HCEC 1CT (cell line): ENCODE measurements at regions not wholly inside any gene's neighbourhood (a gene's known extent, or its start where the extent isn't known, plus 50 kb on each side); places are given as distances from the start of the nearest gene placed in this dataset.
"Not testable (repeated sequence)": the region's sequence is repeated elsewhere in the genome, so short reads cannot be mapped to it uniquely, and the experiment has no call there.

Source experiments
- DNase-seq: peaks from one replicate; pipeline ENCODE4 v3.0.0-alpha.2; 2017

DNA sequence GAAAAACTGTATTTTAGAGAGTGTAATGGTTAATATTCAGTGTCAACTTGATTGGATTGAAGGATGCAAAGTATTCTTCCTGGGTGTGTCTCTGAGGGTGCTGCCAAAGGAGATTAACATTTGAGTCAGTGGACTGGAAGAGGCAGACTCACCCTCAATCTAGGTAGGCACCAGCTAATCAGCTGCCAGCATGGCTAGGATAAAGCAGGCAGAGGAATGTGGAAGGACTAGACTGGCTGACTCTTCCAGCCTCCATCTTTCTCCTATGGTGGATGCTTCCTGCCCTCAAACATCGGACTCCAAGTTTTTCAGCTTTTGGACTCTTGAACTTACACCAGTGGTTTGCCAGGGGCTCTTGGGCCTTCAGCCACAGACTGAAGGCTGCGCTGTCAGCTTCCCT is 740.3 kb downstream of the RNF144A start:
- not testable (repeated sequence) for DNase-seq

DNA sequence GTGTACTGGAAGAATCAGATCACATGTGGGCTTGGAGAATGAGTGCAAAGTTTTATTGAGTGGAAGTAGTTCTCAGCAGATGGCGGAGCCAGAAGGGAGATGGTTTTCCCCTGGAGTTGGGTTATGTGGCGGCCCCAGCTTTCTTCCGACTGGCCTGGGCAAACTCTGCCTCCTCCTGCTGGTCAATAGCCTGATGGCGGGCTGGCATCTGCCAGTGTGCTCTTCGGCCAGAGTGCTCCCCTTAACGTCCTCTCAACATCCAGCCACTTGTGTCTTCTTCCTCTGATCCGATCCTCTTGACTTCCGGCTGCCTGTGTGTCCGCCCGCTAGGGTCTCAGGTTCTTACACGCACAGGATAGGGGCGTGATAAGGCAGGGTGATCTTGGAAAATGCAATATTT is 741.3 kb downstream of the RNF144A start:
- no peak for DNase-seq

DNA sequence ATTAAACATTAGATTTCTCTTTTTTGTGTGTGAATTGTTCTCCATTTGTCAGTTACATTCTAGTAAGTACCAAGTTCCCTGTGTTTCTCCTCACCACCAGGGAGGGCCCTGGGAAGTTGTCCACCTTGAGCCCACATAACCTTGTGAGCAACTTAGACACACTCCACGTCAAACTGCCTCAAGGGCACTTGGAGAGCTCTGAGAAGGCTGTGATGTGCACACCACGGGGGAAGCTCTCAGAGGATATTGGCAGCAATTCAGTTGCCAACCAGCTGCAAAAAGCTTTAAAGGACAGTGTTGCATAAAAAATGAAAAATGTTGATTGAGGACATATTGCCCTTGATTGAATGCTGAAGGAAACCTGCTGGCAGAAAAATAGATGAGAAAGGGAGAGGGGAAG is 743.6 kb downstream of the RNF144A start:
- no peak for DNase-seq

DNA sequence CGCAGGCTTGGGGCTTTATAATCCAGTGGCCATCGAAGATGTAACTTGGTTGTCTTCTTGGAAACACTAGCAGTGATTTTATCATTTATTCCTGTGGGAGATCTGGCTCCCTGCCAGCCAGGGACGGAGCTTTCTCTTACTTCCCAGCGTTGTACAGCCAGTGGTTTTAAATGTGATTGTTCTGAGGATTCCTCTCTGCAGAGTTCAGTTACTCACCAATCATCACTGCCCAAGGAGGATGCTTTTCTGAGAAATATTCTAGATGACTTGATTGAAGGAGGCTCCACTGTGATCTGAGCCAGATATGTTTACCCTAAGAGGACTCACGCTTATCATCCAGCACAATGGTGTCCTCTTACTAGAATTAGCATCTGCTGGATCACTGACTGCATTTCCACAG is 744.3 kb downstream of the RNF144A start:
- no peak for DNase-seq

DNA sequence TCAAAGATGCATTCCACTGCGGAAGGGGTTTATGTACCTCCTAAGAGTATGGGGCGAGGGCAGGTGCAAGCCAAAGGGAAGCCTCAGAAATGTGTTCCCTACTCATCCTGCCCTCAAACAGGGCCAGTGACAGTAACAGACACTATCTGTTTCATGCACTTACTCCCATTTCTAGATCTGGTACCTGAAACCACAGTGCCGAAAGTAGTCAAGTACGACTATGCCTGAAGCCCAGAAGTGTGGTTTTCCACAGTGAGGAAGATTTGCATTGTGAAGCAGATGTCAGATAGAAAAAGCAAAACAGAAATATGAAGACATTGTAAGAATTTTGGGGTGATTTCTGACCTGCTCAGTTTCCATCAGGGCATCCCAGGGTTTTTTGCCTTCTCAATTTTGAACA is 748.7 kb downstream of the RNF144A start:
- DNase-seq = no peak

DNA sequence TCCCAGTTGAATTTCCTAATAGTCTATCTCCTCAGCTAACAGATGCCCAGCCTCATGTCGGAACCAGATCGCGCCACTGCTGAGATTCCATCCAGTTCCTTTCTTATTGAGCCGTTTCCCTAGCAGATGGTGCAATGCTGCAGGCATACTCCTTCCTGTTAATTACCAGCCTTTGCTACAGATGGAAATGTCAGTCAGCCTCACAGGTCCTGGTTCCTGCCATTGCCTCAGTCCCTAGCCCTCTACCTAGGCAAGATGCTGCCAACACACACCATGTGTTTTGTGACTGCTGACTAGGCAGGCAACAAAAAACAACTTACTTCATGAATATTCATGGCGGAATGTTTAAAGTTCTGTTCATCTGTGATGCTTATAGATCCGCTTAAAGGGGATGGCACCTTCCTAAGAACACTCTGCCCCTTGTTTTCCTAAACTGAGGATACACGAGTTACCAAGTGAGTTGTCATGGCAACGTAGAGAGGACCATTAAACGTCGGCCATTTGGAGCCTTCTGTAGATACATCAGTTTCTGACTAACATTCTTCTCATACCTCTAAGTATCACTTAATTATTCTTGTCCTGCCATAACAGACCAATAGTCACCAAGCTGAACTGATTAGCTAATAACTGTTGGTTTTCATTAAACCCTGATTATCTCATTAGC is 749.5 kb downstream of the RNF144A start:
- no peak for DNase-seq

DNA sequence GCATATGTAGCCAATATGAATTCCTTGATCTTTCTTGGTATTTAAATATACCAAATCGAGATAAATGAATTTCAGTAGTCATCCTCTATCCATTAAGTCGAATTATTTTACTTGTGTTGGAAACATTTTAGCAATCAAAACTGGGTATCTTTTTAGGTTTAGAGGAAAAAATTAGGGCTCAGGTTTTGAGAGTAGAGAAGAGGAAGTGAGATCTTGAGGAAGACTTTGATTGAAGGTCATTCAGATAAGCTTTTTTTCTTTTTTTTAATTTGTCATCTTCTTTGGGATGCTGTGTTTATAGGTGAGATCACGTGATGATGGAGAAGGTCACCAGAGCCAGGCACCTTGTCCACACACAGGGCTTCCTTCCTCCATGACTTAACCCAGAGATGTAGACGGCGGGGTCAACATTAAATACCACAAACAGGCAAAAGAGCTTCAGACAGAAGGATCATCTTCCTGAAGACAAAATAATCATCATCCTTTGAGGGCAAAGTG is 750.1 kb downstream of the RNF144A start:
- no peak for DNase-seq

DNA sequence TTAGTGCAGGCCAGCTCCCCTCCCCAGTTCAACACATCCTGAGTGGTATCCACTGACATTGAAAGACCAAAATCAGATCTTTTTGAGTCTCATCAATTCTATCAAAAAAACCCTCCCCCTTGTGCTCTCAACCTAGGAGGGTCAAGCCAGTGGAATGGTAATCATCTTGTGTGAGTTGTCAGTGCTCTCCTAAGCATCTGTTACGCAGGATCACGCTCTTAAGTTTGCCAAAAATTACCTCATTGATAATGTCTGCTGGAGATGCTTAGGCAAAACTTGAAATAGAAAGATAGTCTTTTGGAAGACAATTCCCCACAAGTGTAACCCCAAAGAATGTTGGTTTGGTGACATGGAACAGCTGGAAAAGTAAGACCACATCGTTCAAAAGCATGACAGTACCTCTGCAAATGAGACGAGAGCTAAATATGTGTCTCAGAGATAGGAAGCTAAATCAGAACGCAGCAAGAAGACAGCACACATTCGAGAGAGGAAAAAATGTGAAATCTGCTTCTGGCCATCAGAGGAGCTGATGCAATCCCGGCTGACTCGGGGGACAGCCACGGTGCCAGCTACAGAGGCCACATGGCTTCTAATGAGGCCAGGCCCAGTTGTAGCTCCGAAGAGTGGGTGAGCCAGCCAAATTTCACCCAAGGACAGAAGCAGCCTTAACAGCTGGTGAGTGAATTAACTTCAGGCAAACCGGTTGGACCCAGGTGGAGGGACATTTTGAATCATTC is 753.9 kb downstream of the RNF144A start:
- DNase-seq = no peak

DNA sequence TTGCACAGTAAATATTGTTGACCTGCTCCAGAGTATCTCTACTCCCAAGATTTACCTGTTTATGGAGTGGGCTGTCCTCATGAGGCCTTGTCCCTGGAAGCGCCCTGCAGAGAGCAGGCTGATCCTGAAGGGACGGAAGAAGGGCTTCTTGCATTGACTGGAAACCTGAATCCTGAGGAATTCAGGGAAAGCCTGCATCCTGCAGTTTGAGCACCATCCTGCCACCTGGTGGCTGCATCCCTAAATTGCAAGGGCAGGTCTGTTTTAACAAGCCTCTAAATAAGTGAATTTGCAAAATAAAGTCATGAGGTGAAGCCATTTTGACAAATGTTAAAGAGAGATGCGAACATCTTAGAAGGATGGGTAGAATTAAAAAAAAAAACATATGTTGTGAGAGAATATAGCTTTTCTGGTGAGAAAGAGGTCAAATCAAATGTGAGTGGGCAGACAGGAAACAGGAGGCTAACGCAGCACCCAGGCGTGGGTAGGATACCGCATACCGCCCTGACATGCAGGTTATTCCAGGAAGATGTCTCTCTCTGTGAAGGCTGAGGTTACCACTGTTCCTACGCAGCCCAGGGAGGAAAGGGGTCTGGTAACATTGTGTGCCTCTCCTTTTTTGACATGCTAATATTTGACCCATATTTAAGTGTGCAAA is 754.9 kb downstream of the RNF144A start:
- no peak for DNase-seq

DNA sequence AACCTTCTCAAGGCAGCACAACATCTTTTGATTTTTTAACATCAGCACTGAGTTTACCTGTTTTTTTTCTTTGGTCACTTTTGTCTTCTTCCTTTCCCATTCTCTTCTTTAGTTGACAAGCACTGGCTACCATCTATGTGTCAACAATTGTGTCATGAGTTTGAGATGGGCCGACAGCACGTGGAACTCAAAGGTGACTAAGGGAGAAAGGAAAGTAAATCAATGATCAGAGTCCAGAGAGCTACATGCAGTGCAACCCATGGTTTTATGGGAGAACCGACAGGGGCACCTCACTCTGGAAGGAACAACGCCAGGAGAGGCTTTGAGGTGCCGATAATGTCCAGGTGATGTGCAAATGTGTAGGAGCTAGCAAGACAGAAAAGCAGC is 755.5 kb downstream of the RNF144A start:
- DNase-seq = no peak

DNA sequence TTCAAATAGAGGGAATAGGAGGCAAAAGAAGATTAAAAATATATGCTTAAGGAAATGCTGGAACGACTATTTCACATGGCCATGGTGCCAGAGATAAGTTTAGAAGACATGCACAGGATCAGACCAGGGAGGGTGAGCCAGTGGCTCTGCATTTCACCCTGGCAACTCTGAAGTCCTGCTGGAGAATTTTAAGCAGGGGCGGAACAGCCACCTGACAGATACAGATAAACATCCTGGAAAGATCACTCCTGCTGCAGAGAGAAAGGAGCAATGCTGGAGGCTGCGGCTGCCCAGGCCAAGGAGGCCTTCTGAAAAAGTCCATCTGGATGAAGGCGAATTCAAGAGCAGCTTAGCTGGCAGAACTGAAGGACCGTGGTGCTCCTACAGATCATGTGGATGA is 755.9 kb downstream of the RNF144A start:
- DNase-seq = no peak

DNA sequence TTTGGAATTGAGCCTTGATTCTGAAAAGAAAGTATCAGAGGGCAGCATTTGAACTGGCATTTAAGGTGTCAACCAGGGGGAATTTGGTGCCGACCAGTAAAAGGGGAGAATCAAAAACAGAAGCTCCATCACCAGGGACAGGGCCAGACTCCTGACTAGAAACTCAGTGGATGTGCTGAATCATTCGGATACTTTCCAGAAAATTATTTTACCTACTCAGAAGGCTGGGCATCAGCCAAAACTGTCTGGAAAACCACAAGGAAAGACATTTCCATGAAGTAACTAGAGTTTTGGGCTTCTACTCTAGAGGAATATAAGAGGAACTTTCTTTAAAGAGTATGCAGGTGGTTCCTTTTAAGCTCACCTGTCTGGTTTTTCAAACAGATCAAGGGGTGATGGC is 756.6 kb downstream of the RNF144A start:
- DNase-seq = no peak

DNA sequence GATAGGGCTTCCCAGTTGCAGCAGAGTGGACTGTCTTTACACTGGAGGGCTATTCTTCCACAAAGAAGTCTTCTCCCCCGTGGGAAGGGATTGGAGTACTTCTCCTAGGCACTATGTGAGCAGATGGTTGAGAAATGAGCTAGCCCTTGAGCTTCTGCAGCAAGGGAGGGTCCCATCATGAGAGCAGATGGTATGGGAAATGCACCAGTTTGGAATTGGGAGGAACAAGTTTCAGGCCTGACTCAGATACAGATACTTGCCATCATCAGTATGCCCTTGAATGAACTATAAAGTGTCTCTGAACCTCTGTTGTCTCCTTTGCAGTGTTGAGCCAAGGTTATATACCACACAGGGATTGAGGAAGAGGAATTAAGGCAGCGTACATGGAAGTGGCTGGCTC is 757.4 kb downstream of the RNF144A start:
- no peak for DNase-seq

DNA sequence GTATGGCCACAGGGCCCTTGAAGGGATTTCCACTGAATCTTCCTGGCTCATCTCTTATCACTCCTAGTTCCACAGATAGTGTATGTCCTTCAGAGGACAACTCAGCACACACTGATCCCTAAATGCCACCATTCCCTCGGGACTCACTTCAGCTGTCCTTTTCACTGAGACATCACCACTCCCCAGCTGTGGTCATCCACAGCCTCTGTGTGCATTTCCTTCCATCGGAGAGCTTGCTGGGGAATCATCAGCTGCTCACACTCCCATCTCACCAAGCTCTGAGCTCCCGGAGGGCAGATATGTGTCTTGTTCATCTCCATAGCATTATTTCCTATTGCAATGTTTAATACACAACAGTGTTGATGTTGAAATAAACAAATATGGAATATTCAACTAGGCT is 759.5 kb downstream of the RNF144A start:
- DNase-seq = no peak

DNA sequence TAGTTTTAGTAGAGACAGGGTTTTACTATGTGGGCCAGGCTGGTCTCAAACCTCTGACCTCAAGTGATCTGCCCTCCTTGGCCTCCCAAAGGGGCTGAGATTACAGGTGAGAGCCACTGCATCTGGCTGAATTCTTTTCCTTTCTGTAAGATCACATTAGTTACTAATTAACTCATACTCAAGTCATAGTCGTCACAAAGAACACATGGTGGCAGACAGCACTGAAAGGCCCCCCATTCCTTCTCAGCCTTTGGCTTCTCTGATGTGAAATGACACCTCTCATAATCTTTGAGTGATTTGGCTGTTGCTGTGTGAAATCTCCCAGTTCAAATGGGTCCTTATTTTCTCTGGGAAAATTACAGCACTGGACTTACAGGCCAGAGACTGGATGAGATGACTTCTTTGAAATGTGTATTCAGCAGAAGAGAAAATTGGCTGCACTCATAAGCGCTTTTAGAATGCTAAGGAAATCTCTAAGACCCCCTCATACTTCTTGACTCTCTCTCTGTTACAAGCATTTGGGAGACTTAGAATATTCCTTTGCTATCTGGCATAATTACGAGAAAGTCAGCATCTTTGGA is 764.8 kb downstream of the RNF144A start:
- DNase-seq = no peak

DNA sequence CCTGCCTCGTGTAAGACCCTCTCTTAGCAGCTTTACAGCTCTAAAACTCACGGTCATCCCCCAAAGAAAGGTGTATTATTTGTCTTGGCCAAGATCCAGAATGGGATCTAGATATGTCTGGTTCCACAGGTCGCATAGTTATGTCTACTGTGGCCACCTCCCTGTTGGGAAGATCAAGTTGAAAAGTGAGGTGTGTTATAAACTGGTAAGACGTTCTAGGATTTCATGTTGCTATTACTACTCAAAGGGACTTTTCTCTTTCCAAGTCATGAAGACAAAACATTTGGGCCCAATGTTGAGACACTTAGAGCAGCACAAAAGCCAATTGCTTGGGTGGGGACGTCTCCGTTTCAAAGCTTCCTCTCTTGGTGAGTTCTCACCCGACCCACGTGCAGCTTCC is 766.0 kb downstream of the RNF144A start:
- DNase-seq = no peak

DNA sequence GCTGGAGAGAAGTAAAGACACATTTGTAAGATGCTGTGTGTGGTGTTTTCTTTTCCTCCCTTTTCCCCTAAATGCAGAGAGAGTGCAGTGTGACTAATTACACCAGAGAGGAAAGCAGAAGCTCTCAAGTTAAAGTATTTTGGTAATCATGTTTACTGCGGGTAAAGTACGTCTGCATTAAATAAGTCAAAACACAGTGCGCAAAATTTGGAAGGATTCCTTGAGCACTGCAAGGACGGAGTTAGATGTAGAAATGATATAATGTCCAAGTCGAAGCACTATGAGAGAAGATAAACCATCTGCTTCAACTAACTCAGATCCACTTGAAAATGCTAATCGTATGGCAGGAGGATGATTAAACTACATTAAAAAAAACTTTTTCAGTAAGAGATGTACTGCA is 766.5 kb downstream of the RNF144A start:
- no peak for DNase-seq

DNA sequence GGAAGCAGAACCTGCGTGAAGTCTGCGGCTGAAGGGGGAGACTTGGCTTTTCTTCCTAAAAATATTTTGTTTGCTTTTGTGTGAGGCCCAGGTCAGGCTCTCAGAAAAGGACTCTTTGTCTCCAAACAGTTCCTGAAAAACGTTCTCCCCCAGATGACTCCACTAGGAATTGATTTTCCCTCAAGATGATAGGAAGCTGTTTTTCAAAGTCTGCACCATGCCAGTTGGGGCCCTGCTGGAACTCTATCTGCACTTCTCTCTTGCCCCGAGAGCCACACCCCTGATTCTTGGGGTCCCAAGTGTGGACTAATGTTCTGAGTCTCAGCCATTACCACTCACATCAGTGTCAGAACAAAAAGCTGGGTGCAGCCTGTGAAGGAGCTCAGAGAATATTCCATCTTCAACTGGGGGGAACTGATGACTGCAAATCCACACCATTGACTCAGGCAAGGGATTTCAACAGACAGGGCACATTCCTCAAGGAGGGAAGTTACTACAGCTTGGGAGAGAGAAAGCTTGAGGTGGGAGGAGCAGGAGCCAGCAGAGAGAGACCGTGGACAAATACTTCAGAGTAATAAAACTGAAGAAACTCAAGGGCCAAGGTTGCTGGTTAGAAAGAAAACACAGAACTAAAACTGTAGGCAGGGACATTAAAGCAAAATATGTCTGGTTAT is 768.3 kb downstream of the RNF144A start:
- DNase-seq = no peak

DNA sequence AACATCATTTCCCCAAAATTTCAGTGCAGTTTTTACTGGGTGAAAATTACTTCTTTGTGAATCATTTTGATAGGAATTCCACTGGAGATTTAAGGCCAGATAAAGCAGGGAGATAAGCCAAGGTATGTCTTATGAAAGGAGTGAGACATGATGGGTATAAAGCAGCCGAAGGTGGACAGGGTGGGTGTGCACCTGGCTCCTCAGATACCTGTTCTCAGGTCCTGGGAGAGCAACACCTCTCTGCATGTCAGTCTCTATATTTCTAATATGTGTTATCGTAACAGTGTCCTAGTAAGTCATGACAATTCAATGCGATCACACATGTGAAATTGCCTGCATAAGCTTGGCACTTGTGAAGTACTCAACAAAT is 768.8 kb downstream of the RNF144A start:
- DNase-seq = no peak

DNA sequence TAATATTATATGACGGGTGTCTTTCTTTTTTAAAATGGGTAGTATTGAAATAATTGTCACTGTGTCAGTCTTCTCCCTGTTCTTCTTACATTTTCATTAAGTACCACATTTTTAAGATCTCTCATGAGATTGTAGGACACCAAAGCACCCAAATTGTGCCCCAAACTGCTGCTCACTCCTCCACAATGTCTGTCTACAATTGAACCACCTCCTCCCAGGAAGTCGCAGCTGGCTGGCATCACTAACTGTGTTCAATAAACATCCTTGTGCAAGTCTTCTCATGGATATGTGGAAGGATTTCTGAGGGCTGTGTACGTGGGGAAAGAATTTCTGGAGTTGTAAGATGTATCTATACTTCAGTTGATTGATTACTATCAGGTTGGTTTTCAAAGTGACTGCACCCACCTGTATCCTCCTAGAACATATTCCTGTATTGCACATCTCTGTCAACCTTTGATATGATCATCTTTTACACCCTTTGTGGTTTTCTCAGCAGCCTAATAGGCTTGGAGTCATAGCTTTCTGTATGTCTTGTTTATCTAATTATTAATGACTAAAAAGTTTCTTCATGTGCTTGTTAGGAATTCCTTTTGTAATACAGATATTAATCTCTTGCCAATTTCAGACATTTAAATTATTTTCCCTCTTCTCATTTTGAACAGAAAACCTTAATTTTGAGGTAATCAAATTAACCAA is 774.9 kb downstream of the RNF144A start:
- DNase-seq = no peak

DNA sequence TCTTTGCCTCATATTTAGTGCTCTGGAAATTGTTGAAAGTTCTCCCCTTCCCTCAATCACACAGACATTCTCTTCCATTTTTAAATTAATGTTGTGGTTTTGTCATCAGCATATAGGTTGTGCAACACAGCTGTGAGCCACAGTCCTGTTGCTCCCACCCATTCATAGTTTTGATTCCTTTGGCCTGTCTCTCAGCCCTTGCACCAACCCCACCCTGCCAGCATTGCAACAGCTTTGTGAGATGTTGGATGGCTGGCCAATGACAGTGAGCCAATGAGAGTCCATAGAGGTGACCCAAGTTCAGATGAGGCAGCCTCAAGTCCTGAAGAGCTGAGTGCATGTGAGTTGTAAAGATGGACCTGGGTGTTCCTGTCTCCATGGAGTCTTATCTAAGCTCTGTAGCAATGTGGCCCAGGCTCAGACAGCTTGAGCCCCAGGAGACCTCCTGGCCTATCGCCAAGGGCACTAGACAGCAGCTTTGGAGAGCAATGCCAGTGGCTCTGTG is 775.5 kb downstream of the RNF144A start:
- no peak for DNase-seq
